Brain microvascular endothelial cell (primary cell): ENCODE measurements at regions not wholly inside any gene's neighbourhood (a gene's known extent, or its start where the extent isn't known, plus 50 kb on each side); places are given as distances from the start of the nearest gene placed in this dataset.

ENCODE experiments used
- DNase-seq: peaks from one replicate; pipeline ENCODE4 v3.0.0-alpha.2; 2020
- H3K27ac ChIP-seq: fragments of 250-450 bp; sonication (Bioruptor Pico); 2 replicates; pipeline ENCODE4 v1.5.1; 2020; ENCODE audit warnings: mild to moderate bottlenecking, moderate library complexity
- H3K27me3 ChIP-seq: fragments of 250-450 bp; sonication (Bioruptor Pico); replicated peaks from 2 replicates; pipeline ENCODE4 v1.5.1; 2020; ENCODE audit warnings: mild to moderate bottlenecking
- H3K36me3 ChIP-seq: fragments of 250-450 bp; sonication (Bioruptor Pico); replicated peaks from 2 replicates; pipeline ENCODE4 v1.5.1; 2020; ENCODE audit warnings: mild to moderate bottlenecking
- H3K4me3 ChIP-seq: 2 replicates; pipeline ENCODE4 v1.5.1; 2011; ENCODE audit warnings: low read depth, mild to moderate bottlenecking, control low read depth, low read length, moderate library complexity
- CTCF ChIP-seq: IDR thresholded peaks from 2 replicates; pipeline ENCODE4 v1.5.1; 2011; ENCODE audit warnings: low read depth, mild to moderate bottlenecking, moderate library complexity, low read length, control low read depth, inconsistent platforms; ENCODE audit errors: missing control alignments
- in situ Hi-C: cut with HindIII; loops from 2 replicates; pipeline ENCODE4 v1.10.0; 2017; ENCODE audit warnings: low sequenced_read_pairs, low pct_ligation_motif_present

- Histone ChIP-seq H3K27ac (no peak overlapping the region), H3K27me3 (no peaks in the 10 kb centered on the region), H3K4me3 (no peak overlapping the region), H3K36me3 (no peaks in the 10 kb centered on the region)
- in situ Hi-C loops = no loop called here
- DNase-seq = no peak
- TF ChIP-seq CTCF = no peak
Measured at GRCh38 chr11:134925432-134925831, 513.4 kb upstream of the B3GAT1 start.

GRCh38 chr11:134923441-134923840 lies 511.4 kb upstream of the B3GAT1 start:
- no peak overlapping the region for H3K4me3 ChIP-seq
- no peak for DNase-seq
- H3K27me3 ChIP-seq = no peaks in the 10 kb centered on the region
- in situ Hi-C loops = no loop called here
- H3K27ac ChIP-seq = no peak overlapping the region
- H3K36me3 ChIP-seq = no peaks in the 10 kb centered on the region
- no peak for TF ChIP-seq CTCF

GRCh38 chr11:134921938-134922337 lies 509.9 kb upstream of the B3GAT1 start:
- in situ Hi-C loops = no loop called here

DNA sequence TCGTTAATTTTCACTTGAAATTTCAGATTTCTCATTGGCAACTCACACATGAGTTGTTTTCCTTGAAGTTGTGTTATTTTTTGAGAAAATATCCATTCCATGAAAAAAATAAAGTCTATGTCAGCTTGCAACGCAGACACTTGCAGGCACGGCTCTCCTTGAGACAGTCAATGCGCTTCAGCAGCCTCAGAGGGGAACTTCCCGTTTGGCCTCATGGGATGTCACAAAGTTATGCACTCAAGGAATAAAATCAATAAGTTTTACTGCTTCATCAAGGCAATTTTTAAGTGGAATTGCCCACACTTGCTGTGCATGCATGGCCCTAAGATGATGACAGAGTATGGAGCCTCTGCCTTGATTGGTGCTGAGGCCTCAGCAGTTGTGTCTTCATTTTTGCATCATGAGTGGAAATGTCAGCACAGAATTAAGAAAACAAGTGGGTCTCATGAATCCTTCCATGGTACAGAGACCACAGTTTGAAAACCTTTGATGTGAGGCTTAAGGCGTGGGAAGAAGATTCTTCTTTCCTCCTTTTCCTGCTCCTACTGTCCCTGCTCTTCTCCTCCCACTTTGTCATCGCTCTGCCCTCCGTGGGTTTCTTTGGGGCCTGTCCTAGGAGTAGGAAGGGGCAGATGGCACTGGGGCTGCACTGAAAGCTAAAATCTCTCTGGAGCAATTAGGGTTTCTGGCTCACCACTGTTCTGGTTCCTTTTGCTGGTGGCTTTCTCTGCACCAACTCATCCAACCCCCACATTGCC lies 509.0 kb upstream of the B3GAT1 start:
- H3K4me3 ChIP-seq = no peak overlapping the region
- H3K27ac ChIP-seq = no peak overlapping the region
- DNase-seq = no peak
- H3K36me3 ChIP-seq = no peaks in the 10 kb centered on the region
- in situ Hi-C loops = no loop called here
- H3K27me3 ChIP-seq = no peaks in the 10 kb centered on the region
- TF ChIP-seq CTCF = no peak

More at GRCh38 chr11:134921938-134922337, 509.9 kb upstream of the B3GAT1 start:
- no peak for TF ChIP-seq CTCF
- Histone ChIP-seq H3K27me3 (no peaks in the 10 kb centered on the region), H3K4me3 (no peak overlapping the region), H3K36me3 (no peaks in the 10 kb centered on the region), H3K27ac (no peak overlapping the region)
- no peak for DNase-seq

GRCh38 chr11:134916421-134917213 lies 504.6 kb upstream of the B3GAT1 start:
- no peak overlapping the region for H3K4me3 ChIP-seq
- no peak for DNase-seq
- H3K27ac ChIP-seq = no peak overlapping the region
- in situ Hi-C loops = no loop called here
- H3K27me3 ChIP-seq = no peaks in the 10 kb centered on the region
- H3K36me3 ChIP-seq = no peaks in the 10 kb centered on the region
- no peak for TF ChIP-seq CTCF
